Esophagus muscularis mucosa (tissue), 3 donors: ENCODE measurements at regions not wholly inside any gene's neighbourhood (a gene's known extent, or its start where the extent isn't known, plus 50 kb on each side); places are given as distances from the start of the nearest gene placed in this dataset.

Experiments
- CTCF ChIP-seq, 3 experiments: fragments of 200-600 bp in 2 of 3; fragments of 450-650 bp in 1 of 3; sonication (generic) in 2 of 3; IDR thresholded peaks; one replicate each; pipeline ENCODE4 v1.5.1; 2017 to 2019; ENCODE audit warnings: antibody characterized with exemption in 3 of 3, mild to moderate bottlenecking in 2 of 3, moderate library complexity in 1 of 3
- POLR2A ChIP-seq: fragments of 450-650 bp; IDR thresholded peaks from one replicate; pipeline ENCODE4 v1.6.1; 2017; ENCODE audit warnings: antibody characterized with exemption, moderate library complexity, mild to moderate bottlenecking, low read depth

- TF ChIP-seq CTCF (IDR thresholded peaks at IDR 0.05) (no peak), POLR2A (no peak)
Observed at GRCh38 chr2:129772190-129772579, 207.3 kb upstream of the RAB6C start.
